Adrenal gland (tissue), 5 donors: ENCODE measurements at regions not wholly inside any gene's neighbourhood (a gene's known extent, or its start where the extent isn't known, plus 50 kb on each side); places are given as distances from the start of the nearest gene placed in this dataset.

Source experiments
- POLR2A ChIP-seq, 2 donors: fragments of 450-650 bp; IDR thresholded peaks; one replicate each; pipeline ENCODE4 v1.6.1; 2017; ENCODE audit warnings: antibody characterized with exemption in 2 of 2, mild to moderate bottlenecking in 2 of 2, moderate library complexity in 1 of 2
- TF ChIP-seq, protein P1 (sequence below), 6 experiments: fragments of 450-650 bp in 4 of 6; fragments of 200-600 bp in 2 of 6; sonication (generic) in 1 of 6; IDR thresholded peaks; 1 replicate in 5 of 6; 2 replicates in 1 of 6; pipeline versions ENCODE4 v1.5.1 to v1.8.0; 2016 to 2021; ENCODE audit warnings: antibody characterized with exemption in 6 of 6, mild to moderate bottlenecking in 2 of 6, moderate library complexity in 1 of 6
- donor health status: DM: no; HTN: no; CAD: no.

DNA sequence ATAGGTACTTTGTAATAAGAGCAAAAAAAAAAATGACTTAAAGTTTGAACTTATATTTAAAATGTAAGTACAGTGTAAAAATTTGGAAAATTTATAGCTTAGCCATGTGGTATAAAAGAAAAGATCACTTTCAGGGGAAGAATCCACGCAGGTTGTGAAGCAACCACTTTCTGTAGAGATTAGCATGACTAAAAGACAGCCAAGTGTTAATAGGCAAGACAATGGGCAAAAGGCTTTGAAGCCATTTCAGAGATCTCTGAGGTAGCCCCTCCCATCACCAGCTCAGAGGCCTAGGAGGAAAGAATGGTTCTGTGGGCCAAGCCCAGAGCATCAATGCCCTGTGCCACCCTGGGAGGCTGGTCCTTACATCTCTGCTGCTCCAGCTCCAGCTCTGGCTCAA, 346.3 kb upstream of the CHD1 start:
- no peak for TF ChIP-seq POLR2A (IDR thresholded peaks at IDR 0.05)
- TF ChIP-seq, protein P1, sequence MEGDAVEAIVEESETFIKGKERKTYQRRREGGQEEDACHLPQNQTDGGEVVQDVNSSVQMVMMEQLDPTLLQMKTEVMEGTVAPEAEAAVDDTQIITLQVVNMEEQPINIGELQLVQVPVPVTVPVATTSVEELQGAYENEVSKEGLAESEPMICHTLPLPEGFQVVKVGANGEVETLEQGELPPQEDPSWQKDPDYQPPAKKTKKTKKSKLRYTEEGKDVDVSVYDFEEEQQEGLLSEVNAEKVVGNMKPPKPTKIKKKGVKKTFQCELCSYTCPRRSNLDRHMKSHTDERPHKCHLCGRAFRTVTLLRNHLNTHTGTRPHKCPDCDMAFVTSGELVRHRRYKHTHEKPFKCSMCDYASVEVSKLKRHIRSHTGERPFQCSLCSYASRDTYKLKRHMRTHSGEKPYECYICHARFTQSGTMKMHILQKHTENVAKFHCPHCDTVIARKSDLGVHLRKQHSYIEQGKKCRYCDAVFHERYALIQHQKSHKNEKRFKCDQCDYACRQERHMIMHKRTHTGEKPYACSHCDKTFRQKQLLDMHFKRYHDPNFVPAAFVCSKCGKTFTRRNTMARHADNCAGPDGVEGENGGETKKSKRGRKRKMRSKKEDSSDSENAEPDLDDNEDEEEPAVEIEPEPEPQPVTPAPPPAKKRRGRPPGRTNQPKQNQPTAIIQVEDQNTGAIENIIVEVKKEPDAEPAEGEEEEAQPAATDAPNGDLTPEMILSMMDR (IDR thresholded peaks at IDR 0.05) = no peak
